ENCODE measurements at regions not wholly inside any gene's neighbourhood (a gene's known extent, or its start where the extent isn't known, plus 50 kb on each side); places are given as distances from the start of the nearest gene placed in this dataset.

DNA sequence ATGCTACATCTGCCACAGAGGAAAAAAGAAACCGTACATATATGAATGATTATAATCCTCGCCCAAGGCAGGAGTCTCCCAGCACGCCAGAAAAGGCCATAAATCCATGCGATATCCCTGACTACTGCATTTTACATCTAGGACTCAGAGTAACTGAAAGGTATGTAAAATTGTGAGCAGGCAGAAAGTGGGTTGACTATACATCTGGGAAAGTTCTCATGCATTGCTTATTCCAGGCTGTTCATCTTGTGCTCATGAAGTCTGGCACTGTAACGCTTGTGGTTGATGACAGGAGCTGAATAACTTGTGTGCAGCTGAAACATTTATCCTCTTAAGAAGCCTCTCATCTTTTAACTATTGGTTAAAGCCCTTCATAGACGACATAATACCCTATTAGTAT lies 193.4 kb upstream of the STEAP4 start:
- Histone ChIP-seq H4K8ac (ENCODE audit: extremely low read depth, insufficient read depth, low read length) (no peak overlapping the region), H4K20me1 (replicated peaks in 1 of 2; ENCODE audit: control insufficient read depth in 1 of 2, insufficient read depth in 2 of 2, low read length in 2 of 2) (no peaks in the 10 kb centered on the region), H3K14ac (ENCODE audit: insufficient read length) (no peak overlapping the region), H3K23ac (ENCODE audit: insufficient read length) (no peak overlapping the region), H3K27ac (ENCODE audit: low read depth, low read length) (no peak overlapping the region), H3K79me1 (ENCODE audit: low read depth, low read length) (no peaks in the 10 kb centered on the region), H2BK120ac (replicated peaks; ENCODE audit: low read depth, low read length) (no peak overlapping the region), H2AFZ (ENCODE audit: low read length) (no peak overlapping the region), H3K79me2 (ENCODE audit: control insufficient read depth in 1 of 2, insufficient read depth in 2 of 2, low read length in 2 of 2) (no peaks in the 10 kb centered on the region), H3K4me2 (ENCODE audit: insufficient read depth in 1 of 2, low read depth in 2 of 2, low read length in 2 of 2) (no peak overlapping the region), H3K9ac (replicated peaks in 1 of 4; ENCODE audit: extremely low read depth in 1 of 4, low read depth in 3 of 4, low read length in 3 of 4) (no peak overlapping the region), H3K18ac (ENCODE audit: extremely low read depth, low read length) (no peak overlapping the region), H3K56ac (replicated peaks; ENCODE audit: insufficient read length, low read depth, low read length) (no peak overlapping the region), H3K36me3 (ENCODE audit: control insufficient read depth in 2 of 4, insufficient read depth in 4 of 4, low read length in 3 of 4) (no peaks in the 10 kb centered on the region), H2BK12ac (ENCODE audit: low read depth, low read length) (no peak overlapping the region), H4K5ac (ENCODE audit: insufficient read length, low read depth, low read length) (no peak overlapping the region), H2BK20ac (ENCODE audit: low read length) (no peak overlapping the region), H2AK5ac (ENCODE audit: low read depth, low read length) (no peak overlapping the region), H3K4me3 (ENCODE audit: extremely low read depth in 1 of 4, insufficient read depth in 2 of 4, low read depth in 3 of 4, low read length in 4 of 4) (no peak overlapping the region), H3K9me3 (ENCODE audit: insufficient read depth in 2 of 2, low read depth in 1 of 2, low read length in 1 of 2) (no peaks in the 10 kb centered on the region), H2BK5ac (ENCODE audit: low read depth, low read length) (no peak overlapping the region), H3K27me3 (replicated peaks in 1 of 4; ENCODE audit: control insufficient read depth in 3 of 4, extremely low read depth in 1 of 4, insufficient read depth in 3 of 4, low read length in 3 of 4) (no peaks in the 10 kb centered on the region), H2BK15ac (ENCODE audit: low read length) (no peak overlapping the region), H3K4me1 (replicated peaks in 1 of 4; ENCODE audit: control insufficient read depth in 3 of 4, insufficient read depth in 4 of 4, low read length in 3 of 4) (no peaks in the 10 kb centered on the region), H4K91ac (replicated peaks; ENCODE audit: insufficient read length, low read length) (no peak overlapping the region), H3K23me2 (ENCODE audit: low read depth, low read length) (no peaks in the 10 kb centered on the region), H3K4ac (replicated peaks; ENCODE audit: insufficient read length, low read depth, low read length) (no peak overlapping the region)
- POLR2A ChIA-PET (ENCODE audit: partially characterized antibody), result interaction anchor here (0.7 kb wide), 1 partner anchor 59 kb away, joined by 3 read pairs; no protein-coding TSS in a partner anchor
- DNase-seq (ENCODE audit: low read depth in 1 of 2, low spot score in 2 of 2) (no peak), FAIRE-seq (no peak)
- WGBS, 2 experiments (ENCODE audit: extremely low coverage in 1 of 2, insufficient coverage in 1 of 2, insufficient read length in 1 of 2, insufficient replicate concordance in 2 of 2, low coverage in 1 of 2, low lambda C conversion rate in 2 of 2, missing lambda C conversion rate in 1 of 2), result 86% methylated on average over 6 of the region's 6 CpGs; no CpG with 5 or more reads in 1 of the 2 experiments
- CTCF ChIA-PET (ENCODE audit: partially characterized antibody), result no interaction called here
- TF ChIP-seq HDAC6 (IDR thresholded peaks at IDR 0.05; ENCODE audit: low read depth, low read length), result no peak
- TF ChIP-seq CEBPB (IDR thresholded peaks at IDR 0.05; ENCODE audit: low read depth, low read length), result no peak
- no peak for TF ChIP-seq TAF7 (optimal IDR thresholded peaks at IDR 0.05; ENCODE audit: borderline replicate concordance, low read depth, low read length)
- TF ChIP-seq CBX8 (IDR thresholded peaks at IDR 0.05; ENCODE audit: borderline replicate concordance, low read depth, low read length), result no peak
- TF ChIP-seq BACH1 (IDR thresholded peaks at IDR 0.05; ENCODE audit: low read length), result no peak
- no peak for TF ChIP-seq KDM1A (IDR thresholded peaks at IDR 0.05; ENCODE audit: borderline replicate concordance, low read length)
- TF ChIP-seq, protein P1, sequence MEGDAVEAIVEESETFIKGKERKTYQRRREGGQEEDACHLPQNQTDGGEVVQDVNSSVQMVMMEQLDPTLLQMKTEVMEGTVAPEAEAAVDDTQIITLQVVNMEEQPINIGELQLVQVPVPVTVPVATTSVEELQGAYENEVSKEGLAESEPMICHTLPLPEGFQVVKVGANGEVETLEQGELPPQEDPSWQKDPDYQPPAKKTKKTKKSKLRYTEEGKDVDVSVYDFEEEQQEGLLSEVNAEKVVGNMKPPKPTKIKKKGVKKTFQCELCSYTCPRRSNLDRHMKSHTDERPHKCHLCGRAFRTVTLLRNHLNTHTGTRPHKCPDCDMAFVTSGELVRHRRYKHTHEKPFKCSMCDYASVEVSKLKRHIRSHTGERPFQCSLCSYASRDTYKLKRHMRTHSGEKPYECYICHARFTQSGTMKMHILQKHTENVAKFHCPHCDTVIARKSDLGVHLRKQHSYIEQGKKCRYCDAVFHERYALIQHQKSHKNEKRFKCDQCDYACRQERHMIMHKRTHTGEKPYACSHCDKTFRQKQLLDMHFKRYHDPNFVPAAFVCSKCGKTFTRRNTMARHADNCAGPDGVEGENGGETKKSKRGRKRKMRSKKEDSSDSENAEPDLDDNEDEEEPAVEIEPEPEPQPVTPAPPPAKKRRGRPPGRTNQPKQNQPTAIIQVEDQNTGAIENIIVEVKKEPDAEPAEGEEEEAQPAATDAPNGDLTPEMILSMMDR (IDR thresholded peaks at IDR 0.05; ENCODE audit: control extremely low read depth in 1 of 3, insufficient read depth in 1 of 3, low read depth in 1 of 3, low read length in 3 of 3), result no peak
- TF ChIP-seq GABPA (IDR thresholded peaks at IDR 0.05; ENCODE audit: borderline replicate concordance, insufficient read depth, low read length), result no peak
- TF ChIP-seq YY1 (IDR thresholded peaks at IDR 0.05; ENCODE audit: low read depth, low read length), result no peak
- TF ChIP-seq NRF1 (IDR thresholded peaks at IDR 0.05; ENCODE audit: low read depth, low read length), result no peak
- no peak for TF ChIP-seq POU5F1 (IDR thresholded peaks at IDR 0.05; ENCODE audit: low read depth, low read length)
- TF ChIP-seq TAF1 (IDR thresholded peaks at IDR 0.05; ENCODE audit: low read depth, low read length), result no peak
- no peak for TF ChIP-seq POLR2A (IDR thresholded peaks at IDR 0.05; ENCODE audit: control extremely low read depth in 1 of 2, low read depth in 2 of 2, low read length in 2 of 2)
- no peak for TF ChIP-seq ASH2L (IDR thresholded peaks at IDR 0.05; ENCODE audit: low read length)
